Lower leg skin (tissue), 3 donors: ENCODE measurements at regions not wholly inside any gene's neighbourhood (a gene's known extent, or its start where the extent isn't known, plus 50 kb on each side); places are given as distances from the start of the nearest gene placed in this dataset.

Experiments
- CTCF ChIP-seq, 3 donors: fragments of 450-650 bp; IDR thresholded peaks; one replicate each; pipeline ENCODE4 v1.5.1; 2016; ENCODE audit warnings: antibody characterized with exemption in 3 of 3, mild to moderate bottlenecking in 3 of 3, moderate library complexity in 2 of 3
- POLR2A ChIP-seq, 2 donors: fragments of 450-650 bp; IDR thresholded peaks; one replicate each; pipeline ENCODE4 v1.6.1; 2016 to 2017; ENCODE audit warnings: antibody characterized with exemption in 2 of 2, mild to moderate bottlenecking in 1 of 2, moderate library complexity in 1 of 2

GRCh38 chr1:70809069-70809468, 238.5 kb downstream of the PTGER3 start:
- TF ChIP-seq POLR2A (IDR thresholded peaks at IDR 0.05) (no peak), CTCF (IDR thresholded peaks at IDR 0.05) (no peak)
